ENCODE measurements at regions not wholly inside any gene's neighbourhood (a gene's known extent, or its start where the extent isn't known, plus 50 kb on each side); places are given as distances from the start of the nearest gene placed in this dataset.

DNA sequence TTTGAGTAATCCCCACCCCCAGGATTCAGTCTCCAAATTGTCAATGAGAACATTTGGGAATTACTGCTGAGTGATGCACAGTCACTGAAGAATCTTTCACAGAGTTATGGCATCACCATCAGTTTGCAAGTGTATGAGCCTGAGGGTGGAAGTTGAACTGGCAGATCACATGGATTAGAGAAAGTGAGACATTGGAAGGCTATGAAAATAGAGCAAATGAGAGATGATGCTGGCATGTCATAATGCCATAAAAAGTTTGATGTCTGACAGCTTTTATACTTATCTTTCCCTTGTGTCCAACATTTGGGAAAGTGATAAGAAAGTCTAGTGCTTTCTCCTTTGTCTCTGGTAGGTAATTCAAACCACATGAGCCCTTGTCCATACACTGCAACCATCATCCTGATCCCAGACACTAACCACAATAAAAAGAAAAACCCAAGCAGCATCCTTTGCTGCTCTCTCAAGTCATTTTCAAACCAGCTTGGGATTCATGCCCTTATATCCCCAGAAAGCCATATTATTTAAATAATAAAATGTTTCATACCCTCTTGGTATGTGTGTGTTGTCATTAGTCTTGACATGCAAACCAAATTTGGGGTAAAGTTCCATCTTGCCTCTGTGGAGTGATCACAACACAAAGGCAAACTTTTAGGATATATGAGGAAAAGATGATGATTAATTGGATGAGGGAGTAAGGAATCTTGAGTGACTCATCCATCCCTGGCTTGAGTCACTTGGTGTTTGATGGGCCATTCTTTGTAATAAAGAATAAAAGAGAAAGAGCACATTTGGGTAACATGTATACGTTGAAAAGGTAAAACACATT is 438.9 kb downstream of the GRXCR1 start:
- no peaks in the 10 kb centered on the region for H3K4me1 ChIP-seq
- no peaks in the 10 kb centered on the region for H3K9me3 ChIP-seq
- no peak overlapping the region for H3K27ac ChIP-seq
- no peaks in the 10 kb centered on the region for H3K36me3 ChIP-seq
- intact Hi-C loops (cut with DNase I; ENCODE audit: low total_unique reads): no loop called here
- no peak for DNase-seq
- TF ChIP-seq, protein P1, sequence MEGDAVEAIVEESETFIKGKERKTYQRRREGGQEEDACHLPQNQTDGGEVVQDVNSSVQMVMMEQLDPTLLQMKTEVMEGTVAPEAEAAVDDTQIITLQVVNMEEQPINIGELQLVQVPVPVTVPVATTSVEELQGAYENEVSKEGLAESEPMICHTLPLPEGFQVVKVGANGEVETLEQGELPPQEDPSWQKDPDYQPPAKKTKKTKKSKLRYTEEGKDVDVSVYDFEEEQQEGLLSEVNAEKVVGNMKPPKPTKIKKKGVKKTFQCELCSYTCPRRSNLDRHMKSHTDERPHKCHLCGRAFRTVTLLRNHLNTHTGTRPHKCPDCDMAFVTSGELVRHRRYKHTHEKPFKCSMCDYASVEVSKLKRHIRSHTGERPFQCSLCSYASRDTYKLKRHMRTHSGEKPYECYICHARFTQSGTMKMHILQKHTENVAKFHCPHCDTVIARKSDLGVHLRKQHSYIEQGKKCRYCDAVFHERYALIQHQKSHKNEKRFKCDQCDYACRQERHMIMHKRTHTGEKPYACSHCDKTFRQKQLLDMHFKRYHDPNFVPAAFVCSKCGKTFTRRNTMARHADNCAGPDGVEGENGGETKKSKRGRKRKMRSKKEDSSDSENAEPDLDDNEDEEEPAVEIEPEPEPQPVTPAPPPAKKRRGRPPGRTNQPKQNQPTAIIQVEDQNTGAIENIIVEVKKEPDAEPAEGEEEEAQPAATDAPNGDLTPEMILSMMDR (IDR thresholded peaks at IDR 0.05 in 8 of 11, conservative IDR thresholded peaks at IDR 0.05 in 3 of 11): no peak
- no peak for TF ChIP-seq POLR2A (IDR thresholded peaks at IDR 0.05)
- no peak for TF ChIP-seq POLR2AphosphoS5 (IDR thresholded peaks at IDR 0.05)
- H3K4me3 ChIP-seq: no peak overlapping the region
- no peaks in the 10 kb centered on the region for H3K27me3 ChIP-seq (replicated peaks in 1 of 7)
- 69 to 89% (median 81%) methylated on average over 1 of the region's 1 CpG for WGBS, 5 donors

GRCh38 chr4:43332052-43332425 is 439.5 kb downstream of the GRXCR1 start:
- Histone ChIP-seq H3K4me1 (no peaks in the 10 kb centered on the region), H3K9me3 (no peaks in the 10 kb centered on the region), H3K27ac (no peak overlapping the region), H3K4me3 (no peak overlapping the region), H3K36me3 (no peaks in the 10 kb centered on the region), H3K27me3 (replicated peaks in 1 of 7) (no peaks in the 10 kb centered on the region)
- intact Hi-C loops (cut with DNase I; ENCODE audit: low total_unique reads): no loop called here
- no peak for DNase-seq
- TF ChIP-seq, protein P1 (IDR thresholded peaks at IDR 0.05 in 8 of 11, conservative IDR thresholded peaks at IDR 0.05 in 3 of 11): no peak
- TF ChIP-seq POLR2AphosphoS5 (IDR thresholded peaks at IDR 0.05): no peak
- TF ChIP-seq POLR2A (IDR thresholded peaks at IDR 0.05): no peak

DNA sequence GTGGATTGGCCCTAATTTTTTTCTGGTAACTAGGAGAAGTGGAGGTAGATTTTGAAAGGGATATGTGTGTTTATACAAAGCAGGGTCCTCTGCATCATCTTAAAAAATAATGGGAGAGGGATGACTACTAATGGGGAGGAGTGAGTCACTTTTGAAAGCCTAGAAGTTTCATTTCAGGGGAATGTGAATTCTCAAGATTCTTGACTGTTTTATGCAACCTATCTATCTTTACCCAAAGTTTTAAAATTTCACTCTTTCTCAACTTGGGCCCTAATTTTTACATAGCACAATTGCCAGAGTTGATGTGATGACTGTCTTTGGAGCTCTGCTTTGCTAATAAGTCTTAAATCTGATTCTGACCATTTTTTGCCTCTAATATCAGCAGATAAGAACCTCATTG is 445.2 kb downstream of the GRXCR1 start:
- no peaks in the 10 kb centered on the region for H3K4me1 ChIP-seq
- H3K27me3 ChIP-seq (replicated peaks in 1 of 7): no peaks in the 10 kb centered on the region
- TF ChIP-seq POLR2A (IDR thresholded peaks at IDR 0.05): no peak
- no peak for TF ChIP-seq POLR2AphosphoS5 (IDR thresholded peaks at IDR 0.05)
- TF ChIP-seq, protein P1 (IDR thresholded peaks at IDR 0.05 in 8 of 11, conservative IDR thresholded peaks at IDR 0.05 in 3 of 11): no peak
- intact Hi-C loops (cut with DNase I; ENCODE audit: low total_unique reads): no loop called here
- no peaks in the 10 kb centered on the region for H3K36me3 ChIP-seq
- no peak overlapping the region for H3K4me3 ChIP-seq
- DNase-seq: no peak
- H3K27ac ChIP-seq: no peak overlapping the region
- no peaks in the 10 kb centered on the region for H3K9me3 ChIP-seq

DNA sequence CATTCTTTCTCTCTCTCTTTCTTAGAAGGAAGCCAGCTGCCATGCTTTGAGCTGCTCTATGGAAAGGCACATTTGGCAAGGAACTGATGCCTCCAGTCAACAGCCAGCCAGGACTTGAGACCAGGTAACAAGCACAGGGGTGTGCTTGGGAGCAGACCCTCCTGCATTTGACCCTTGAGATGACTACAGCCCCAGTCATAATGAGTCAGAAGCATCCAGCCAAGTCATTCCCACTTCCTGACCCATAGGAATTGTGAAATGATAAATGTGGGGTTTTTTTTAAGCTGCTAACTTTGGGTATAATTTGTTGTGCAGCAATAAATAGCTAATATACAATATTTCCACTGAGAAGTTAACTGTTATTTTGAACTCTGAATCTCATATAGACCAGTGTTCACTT is 446.9 kb downstream of the GRXCR1 start:
- intact Hi-C loops (cut with DNase I; ENCODE audit: low total_unique reads): no loop called here

More for the DNA sequence above, 446.9 kb downstream of the GRXCR1 start:
- no peak overlapping the region for H3K4me3 ChIP-seq
- no peak for DNase-seq
- no peaks in the 10 kb centered on the region for H3K36me3 ChIP-seq
- H3K27me3 ChIP-seq (replicated peaks in 1 of 7): no peaks in the 10 kb centered on the region
- no peak overlapping the region for H3K27ac ChIP-seq
- peaks cover 0 to 6% (median 0%) of the 10 kb centered on the region in 8 donors for H3K9me3 ChIP-seq
- H3K4me1 ChIP-seq: no peaks in the 10 kb centered on the region
- TF ChIP-seq, protein P1 (IDR thresholded peaks at IDR 0.05 in 8 of 11, conservative IDR thresholded peaks at IDR 0.05 in 3 of 11): no peak
- TF ChIP-seq POLR2AphosphoS5 (IDR thresholded peaks at IDR 0.05) (no peak), POLR2A (IDR thresholded peaks at IDR 0.05) (no peak)
